SU-DHL-6 (cell line): ENCODE measurements at regions not wholly inside any gene's neighbourhood (a gene's known extent, or its start where the extent isn't known, plus 50 kb on each side); places are given as distances from the start of the nearest gene placed in this dataset.

Experiments
- H2AFZ ChIP-seq: fragments of 200-600 bp; sonication (generic); 2 replicates; pipeline ENCODE4 v1.6.1; 2014; ENCODE audit warnings: low read depth, mild to moderate bottlenecking, moderate library complexity, mixed read lengths, antibody characterized with exemption, low read length; ENCODE audit not compliant: severe bottlenecking
- H3F3A ChIP-seq: fragments of 200-600 bp; shearing (Covaris generic); 2 replicates; pipeline ENCODE4 v1.6.0; 2016; ENCODE audit warnings: antibody characterized with exemption, mild to moderate bottlenecking; ENCODE audit not compliant: insufficient read depth
- H3K27ac ChIP-seq: fragments of 200-600 bp; sonication (generic); 2 replicates; pipeline ENCODE4 v1.5.1; 2016; ENCODE audit warnings: low read depth, mild to moderate bottlenecking, low read length, moderate library complexity, mixed read lengths
- H3K27me3 ChIP-seq: fragments of 200-600 bp; sonication (generic), shearing (Covaris generic); 2 replicates; pipeline ENCODE4 v1.6.0; 2014; ENCODE audit warnings: mild to moderate bottlenecking, low read length
- H3K36me3 ChIP-seq: fragments of 200-600 bp; sonication (generic); 2 replicates; pipeline ENCODE4 v1.6.1; 2014; ENCODE audit warnings: mild to moderate bottlenecking, low read length, mixed read lengths
- H3K4me2 ChIP-seq: fragments of 300-600, 200-600 bp; shearing (Covaris generic), sonication (generic); 2 replicates; pipeline ENCODE4 v1.6.0; 2014; ENCODE audit warnings: low read length, low read depth, mild to moderate bottlenecking; ENCODE audit not compliant: poor library complexity, severe bottlenecking
- H3K4me3 ChIP-seq: fragments of 200-600 bp; sonication (generic); 2 replicates; pipeline ENCODE4 v1.5.1; 2014; ENCODE audit warnings: antibody characterized with exemption, low read length, mild to moderate bottlenecking, mixed read lengths; ENCODE audit not compliant: insufficient read depth, poor library complexity, severe bottlenecking
- H3K79me2 ChIP-seq: fragments of 200-600 bp; sonication (generic); 2 replicates; pipeline ENCODE4 v1.6.1; 2014; ENCODE audit warnings: mild to moderate bottlenecking, low read length, moderate library complexity; ENCODE audit not compliant: insufficient read depth
- H3K9ac ChIP-seq: fragments of 200-600 bp; sonication (generic); 2 replicates; pipeline ENCODE4 v1.7.0; 2014; ENCODE audit warnings: mild to moderate bottlenecking, low read length
- H3K9me2 ChIP-seq: fragments of 200-600 bp; sonication (generic); replicated peaks from 2 replicates; pipeline ENCODE4 v1.6.1; 2014; ENCODE audit warnings: low read length; ENCODE audit not compliant: insufficient read depth
- H3K9me3 ChIP-seq: fragments of 200-600 bp; sonication (generic); 2 replicates; pipeline ENCODE4 v1.6.1; 2014; ENCODE audit warnings: low read length, mixed read lengths; ENCODE audit not compliant: insufficient read depth
- H4K20me1 ChIP-seq: fragments of 200-600 bp; sonication (generic); 2 replicates; pipeline ENCODE4 v1.6.1; 2014; ENCODE audit warnings: low read depth, mild to moderate bottlenecking, antibody characterized with exemption, low read length, moderate library complexity, mixed read lengths
- CTCF ChIP-seq: fragments of 200-600 bp; sonication (generic); IDR thresholded peaks from one replicate; pipeline ENCODE4 v1.5.1; 2017; ENCODE audit warnings: antibody characterized with exemption, mild to moderate bottlenecking, low read length, moderate library complexity; ENCODE audit not compliant: insufficient read depth, poor library complexity, severe bottlenecking
- EZH2phosphoT487 ChIP-seq: fragments of 200-600 bp; sonication (generic), shearing (Covaris generic); conservative IDR thresholded peaks from 2 replicates; pipeline ENCODE4 v1.6.1; 2018; ENCODE audit warnings: mild to moderate bottlenecking, antibody characterized with exemption, low read length, moderate library complexity, mixed read lengths

- Histone ChIP-seq H3K9me3 (no peaks in the 10 kb centered on the region), H3K9me2 (no peaks in the 10 kb centered on the region), H3F3A (no peaks in the 10 kb centered on the region), H3K4me2 (no peak overlapping the region), H3K36me3 (no peaks in the 10 kb centered on the region), H3K79me2 (no peaks in the 10 kb centered on the region), H3K4me3 (no peak overlapping the region), H4K20me1 (no peaks in the 10 kb centered on the region), H2AFZ (no peak overlapping the region), H3K9ac (no peak overlapping the region), H3K27ac (no peak overlapping the region), H3K27me3 (no peaks in the 10 kb centered on the region)
- TF ChIP-seq CTCF: no peak
- no peak for TF ChIP-seq EZH2phosphoT487
Observed at GRCh38 chr17:34166352-34166751, 88.7 kb upstream of the CCL2 start.

GRCh38 chr17:34167354-34167753, 87.7 kb upstream of the CCL2 start:
- Histone ChIP-seq H3K9me3 (no peaks in the 10 kb centered on the region), H3K79me2 (no peaks in the 10 kb centered on the region), H3K36me3 (no peaks in the 10 kb centered on the region), H4K20me1 (no peaks in the 10 kb centered on the region), H3K4me3 (no peak overlapping the region), H3K27me3 (no peaks in the 10 kb centered on the region), H3F3A (no peaks in the 10 kb centered on the region), H3K9me2 (no peaks in the 10 kb centered on the region), H2AFZ (no peak overlapping the region), H3K4me2 (no peak overlapping the region), H3K9ac (no peak overlapping the region), H3K27ac (no peak overlapping the region)
- no peak for TF ChIP-seq EZH2phosphoT487

GRCh38 chr17:34168989-34169388, 86.1 kb upstream of the CCL2 start:
- TF ChIP-seq EZH2phosphoT487: no peak
- no peak for TF ChIP-seq CTCF
- no peak overlapping the region for H2AFZ ChIP-seq

GRCh38 chr17:34169496-34169895, 85.6 kb upstream of the CCL2 start:
- H3K9me3 ChIP-seq: no peaks in the 10 kb centered on the region
- no peaks in the 10 kb centered on the region for H3K36me3 ChIP-seq
- no peaks in the 10 kb centered on the region for H4K20me1 ChIP-seq
- no peak overlapping the region for H3K27ac ChIP-seq
- no peaks in the 10 kb centered on the region for H3K79me2 ChIP-seq
- no peaks in the 10 kb centered on the region for H3K9me2 ChIP-seq
- H3F3A ChIP-seq: no peaks in the 10 kb centered on the region
- H2AFZ ChIP-seq: no peak overlapping the region
- no peak overlapping the region for H3K4me2 ChIP-seq
- H3K4me3 ChIP-seq: no peak overlapping the region
- H3K9ac ChIP-seq: no peak overlapping the region
- TF ChIP-seq CTCF: no peak
- no peak for TF ChIP-seq EZH2phosphoT487
- no peaks in the 10 kb centered on the region for H3K27me3 ChIP-seq

More at GRCh38 chr17:34168989-34169388, 86.1 kb upstream of the CCL2 start:
- Histone ChIP-seq H3F3A (no peaks in the 10 kb centered on the region), H3K79me2 (no peaks in the 10 kb centered on the region), H3K9me2 (no peaks in the 10 kb centered on the region), H3K4me3 (no peak overlapping the region), H3K4me2 (no peak overlapping the region), H4K20me1 (no peaks in the 10 kb centered on the region), H3K36me3 (no peaks in the 10 kb centered on the region), H3K27me3 (no peaks in the 10 kb centered on the region), H3K27ac (no peak overlapping the region), H3K9ac (no peak overlapping the region), H3K9me3 (no peaks in the 10 kb centered on the region)
